GM18858 (cell line): ENCODE measurements at regions not wholly inside any gene's neighbourhood (a gene's known extent, or its start where the extent isn't known, plus 50 kb on each side); places are given as distances from the start of the nearest gene placed in this dataset.

Source experiments
- ATAC-seq: cut with Tn5 transposase; IDR thresholded peaks from one replicate; pipeline ENCODE4 v1.9.1; 2021; ENCODE audit not compliant: unreplicated experiment

- ATAC-seq, result no peak
These were observed 114.5 kb upstream of the C1orf21 start for GRCh38 chr1:184272175-184272866.

DNA sequence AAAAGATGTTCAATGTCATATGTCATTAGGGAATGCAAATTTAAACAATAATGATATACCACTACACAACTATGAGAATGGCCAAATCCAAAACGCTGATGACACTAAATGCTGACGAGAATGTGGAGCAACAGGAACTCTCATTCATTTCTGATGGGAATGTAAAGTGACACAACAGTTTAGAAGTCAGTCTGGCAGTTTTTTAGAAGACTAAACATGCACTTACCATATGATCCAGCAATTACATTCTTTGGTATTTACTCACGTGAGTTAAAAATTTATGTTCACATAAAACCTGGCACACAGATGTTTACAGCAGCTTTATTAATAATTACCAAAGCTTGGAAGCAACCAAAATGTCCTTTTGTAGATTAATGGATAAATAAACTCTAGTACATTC lies 110.4 kb upstream of the C1orf21 start:
- ATAC-seq, result no peak

DNA sequence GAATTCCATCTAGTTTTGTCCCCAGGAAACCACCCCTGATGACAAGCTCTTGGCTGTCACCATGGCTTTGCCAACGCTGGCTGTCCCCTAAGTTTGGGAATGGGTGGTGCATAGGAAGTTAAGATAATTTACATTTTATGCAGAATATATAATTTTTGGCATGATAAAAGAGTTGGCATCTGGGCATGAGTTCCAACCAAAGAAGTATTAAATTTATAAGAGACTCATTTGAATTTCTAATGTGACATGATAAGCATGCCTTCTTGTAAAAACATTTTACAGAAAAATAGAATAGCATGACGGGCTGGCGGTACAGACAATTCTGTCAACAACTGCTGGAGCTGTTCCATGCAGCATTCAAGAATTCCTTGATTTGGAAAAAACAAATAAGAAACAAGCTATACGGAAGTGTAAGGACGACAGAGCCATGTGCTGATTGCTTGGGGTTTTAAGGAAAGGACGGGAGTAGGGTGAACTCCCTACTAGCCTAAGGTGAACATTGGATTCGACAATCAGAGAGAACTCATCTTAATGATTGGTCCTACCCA lies 106.8 kb upstream of the C1orf21 start:
- no peak for ATAC-seq

DNA sequence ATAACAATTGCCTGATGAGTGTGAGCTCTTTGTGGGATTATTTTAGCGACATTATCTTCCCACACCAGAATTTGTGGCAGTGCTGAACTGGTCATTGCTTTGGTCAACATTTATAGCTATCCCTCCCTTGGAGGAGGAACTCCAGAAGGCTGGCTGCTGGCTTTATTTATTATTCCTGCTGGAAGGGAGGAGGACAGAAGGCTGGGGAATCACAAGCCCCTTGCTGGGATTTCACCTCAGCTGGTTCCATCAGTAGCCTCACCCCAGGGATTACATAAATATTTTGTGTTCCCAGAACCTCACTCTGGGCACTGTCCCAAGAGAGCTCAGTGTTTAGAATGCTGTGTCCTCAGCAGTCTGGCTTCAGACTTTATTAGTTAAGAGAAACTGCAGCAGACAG lies 102.8 kb upstream of the C1orf21 start:
- no peak for ATAC-seq

GRCh38 chr1:184284900-184285299 lies 101.9 kb upstream of the C1orf21 start:
- ATAC-seq, result no peak

DNA sequence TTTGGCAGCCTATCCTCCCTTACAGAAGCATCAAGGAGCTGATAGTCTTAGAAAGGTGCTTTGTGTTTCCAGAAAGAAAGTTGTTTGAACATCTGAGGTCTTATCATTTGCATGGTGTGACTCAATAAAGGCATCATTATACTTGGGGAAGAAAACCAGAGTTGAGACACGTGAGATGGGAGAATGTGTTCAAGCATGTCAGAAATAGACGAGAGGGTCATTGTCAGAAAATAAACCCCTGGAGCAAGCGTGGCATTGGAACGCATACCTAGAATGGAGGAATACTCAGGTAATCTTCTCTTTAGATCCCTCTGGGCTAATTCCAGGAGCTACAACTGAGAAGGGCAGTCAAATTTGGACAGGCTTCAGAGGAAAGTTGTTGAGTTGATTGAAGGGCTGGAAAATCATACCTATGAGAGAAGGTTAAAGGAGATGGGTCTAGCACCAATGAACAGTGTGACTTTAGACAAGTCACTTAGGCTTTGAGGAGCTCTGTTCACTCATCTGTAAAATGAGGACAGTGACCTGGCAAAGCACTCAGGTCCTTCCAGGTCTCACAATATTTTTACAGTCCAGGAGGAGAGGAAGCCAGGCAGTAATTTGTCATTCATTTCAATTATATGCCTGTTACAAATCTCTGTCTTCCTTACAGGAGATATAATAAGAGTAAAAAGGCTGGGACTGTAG lies 101.3 kb upstream of the C1orf21 start:
- no peak for ATAC-seq

- ATAC-seq, result no peak
These were observed 99.8 kb upstream of the C1orf21 start for GRCh38 chr1:184287001-184287400.

GRCh38 chr1:184289825-184290550 lies 96.8 kb upstream of the C1orf21 start:
- ATAC-seq, result no peak

DNA sequence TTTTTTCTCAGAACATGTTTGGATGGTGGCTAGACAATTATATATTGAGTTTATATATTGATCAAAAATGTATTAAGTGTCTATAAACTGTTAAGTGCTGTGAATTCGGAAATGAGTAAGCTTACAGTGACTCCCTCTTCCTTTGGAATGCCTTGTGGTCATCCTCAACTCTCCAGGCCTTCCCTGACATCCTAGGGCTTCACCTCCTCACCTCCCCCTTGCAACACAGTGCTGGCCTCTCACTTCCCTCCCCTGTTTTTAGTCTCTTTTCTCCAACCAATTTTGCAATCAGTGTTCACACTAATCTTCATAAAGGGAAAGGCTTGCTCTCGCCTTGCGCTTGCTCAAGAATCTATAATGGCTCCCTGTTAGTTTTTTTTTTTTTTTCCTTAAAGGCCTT lies 95.1 kb upstream of the C1orf21 start:
- no peak for ATAC-seq

DNA sequence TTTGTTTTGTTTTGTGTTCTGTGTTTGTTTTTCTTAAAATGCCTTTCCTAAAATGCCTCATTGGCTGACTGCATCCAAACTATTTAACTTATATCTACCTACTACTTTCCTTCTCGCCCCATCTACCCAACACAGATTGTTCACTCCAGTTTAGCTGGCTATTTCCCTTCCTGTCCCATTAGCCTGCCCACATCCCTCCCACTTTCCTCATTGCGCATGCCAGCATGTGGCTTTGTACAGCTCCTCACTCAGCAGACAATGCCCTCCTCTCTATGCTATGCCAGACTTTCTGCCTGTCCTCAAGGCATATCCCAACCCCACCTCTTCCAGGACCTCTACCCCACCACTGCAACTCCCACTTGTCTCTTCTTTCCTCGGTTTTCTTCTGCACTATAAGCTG lies 94.7 kb upstream of the C1orf21 start:
- no peak for ATAC-seq

DNA sequence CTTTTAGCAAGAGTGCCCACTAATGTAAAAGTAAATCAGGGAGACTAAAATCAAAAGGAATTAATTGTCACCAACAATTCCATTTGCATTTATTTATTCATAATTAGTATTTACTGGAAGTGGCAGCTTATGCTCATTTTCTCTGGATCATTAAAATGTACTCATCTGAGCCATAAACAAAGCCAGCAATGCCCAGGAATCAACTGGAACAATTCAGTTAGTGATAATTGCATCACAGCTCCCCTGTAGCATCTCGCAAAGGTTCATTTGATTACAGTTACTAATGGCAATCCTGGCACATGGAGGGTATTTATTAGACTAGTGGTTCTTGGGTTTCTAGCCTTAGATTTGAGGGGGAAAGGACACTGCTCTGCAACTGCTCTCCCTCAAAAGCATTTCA lies 92.7 kb upstream of the C1orf21 start:
- ATAC-seq, result no peak

GRCh38 chr1:184296466-184297243 lies 90.2 kb upstream of the C1orf21 start:
- no peak for ATAC-seq

DNA sequence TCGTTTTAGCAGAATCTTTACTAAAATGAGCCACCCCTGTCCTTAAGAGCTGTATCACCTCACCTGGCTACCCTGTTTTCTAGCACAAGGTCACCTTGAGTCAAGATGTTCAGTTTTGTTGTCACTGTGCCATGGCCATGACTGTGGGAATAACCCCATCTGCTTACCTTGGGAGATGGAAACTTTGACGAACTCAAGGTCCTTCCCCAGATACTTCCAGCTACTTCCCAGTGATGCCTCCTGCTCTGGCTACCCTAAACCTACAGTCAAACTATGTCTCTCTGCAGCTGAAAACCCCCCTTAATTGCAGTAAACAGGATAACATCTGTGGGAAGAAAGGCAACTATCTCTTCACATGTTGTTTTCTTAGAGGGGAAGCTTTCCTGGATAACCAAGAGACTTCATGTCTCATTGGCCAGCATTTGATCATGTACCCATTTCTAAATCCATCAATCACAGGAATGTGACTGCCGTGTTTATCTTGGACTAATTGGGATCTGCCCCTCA lies 89.5 kb upstream of the C1orf21 start:
- no peak for ATAC-seq

- no peak for ATAC-seq
These were observed 88.1 kb upstream of the C1orf21 start for GRCh38 chr1:184298440-184299405.

- no peak for ATAC-seq
These were observed 87.4 kb upstream of the C1orf21 start for GRCh38 chr1:184299406-184299790.

GRCh38 chr1:184299796-184300195 lies 87.0 kb upstream of the C1orf21 start:
- ATAC-seq, result no peak

DNA sequence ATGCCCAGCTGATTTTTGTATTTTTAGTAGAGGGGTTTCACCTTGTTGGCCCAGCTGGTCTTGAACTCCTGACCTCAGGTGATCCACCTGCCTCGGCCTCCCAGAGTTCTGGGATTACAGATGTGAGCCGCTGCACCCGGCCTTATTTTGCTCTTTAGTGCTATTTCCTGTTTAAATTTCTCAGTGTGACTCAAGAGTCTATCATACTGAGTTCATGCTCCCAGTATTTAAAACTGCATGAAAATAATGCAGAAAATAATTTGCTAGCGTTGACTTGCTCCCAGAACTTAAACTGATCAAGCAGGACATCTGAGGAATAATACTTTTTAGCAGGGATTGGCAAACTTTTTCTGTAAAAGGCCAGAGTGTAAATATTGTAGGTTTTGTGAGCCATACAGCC lies 86.4 kb upstream of the C1orf21 start:
- ATAC-seq, result no peak

- no peak for ATAC-seq
These were observed 85.6 kb upstream of the C1orf21 start for GRCh38 chr1:184301227-184301626.

DNA sequence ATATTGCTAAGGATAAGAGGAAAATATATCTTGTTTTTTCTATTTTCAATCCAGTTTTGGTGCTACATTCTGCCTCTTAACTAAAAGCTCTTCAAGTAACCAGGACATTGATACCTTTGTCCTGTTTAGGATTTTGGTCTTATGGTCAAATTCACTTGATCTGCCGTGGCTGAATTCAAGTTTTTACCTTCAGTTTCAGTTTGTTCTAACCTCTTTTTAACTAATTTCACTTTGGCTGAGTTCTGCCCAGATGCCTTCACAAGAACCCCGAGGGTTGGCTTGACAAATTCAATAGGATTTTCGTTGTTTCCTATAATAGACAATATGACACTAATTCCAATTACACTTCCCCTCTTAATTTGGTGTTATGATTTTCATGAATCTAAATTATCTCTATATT lies 84.5 kb upstream of the C1orf21 start:
- ATAC-seq, result no peak
